ENCODE measurements at regions not wholly inside any gene's neighbourhood (a gene's known extent, or its start where the extent isn't known, plus 50 kb on each side); places are given as distances from the start of the nearest gene placed in this dataset.

DNA sequence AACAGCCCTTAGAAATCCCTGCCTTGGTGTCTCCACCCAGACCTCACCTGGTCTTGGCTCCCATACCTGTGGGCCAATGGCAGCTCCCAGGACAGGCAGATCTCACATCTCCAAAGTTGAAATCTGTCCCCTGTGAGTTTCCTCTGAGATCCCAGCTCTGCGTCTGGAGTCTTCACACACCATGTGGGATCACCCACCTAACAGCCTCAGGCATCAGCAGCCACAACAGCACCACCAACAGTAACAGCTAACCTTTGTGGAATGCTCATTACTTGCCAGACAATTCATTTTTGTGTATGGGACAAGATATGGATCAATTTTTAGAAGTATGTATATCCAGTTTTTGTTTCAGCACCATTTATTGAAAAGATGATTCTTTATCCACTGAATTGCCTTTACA, 523.2 kb downstream of the MATN1 start:
- H3K27ac ChIP-seq (ENCODE audit: low read length), result no peak overlapping the region
- H3K36me3 ChIP-seq (ENCODE audit: control insufficient read depth in 2 of 2, insufficient read depth in 2 of 2, low read length in 2 of 2), result no peaks in the 10 kb centered on the region
- H3K9me3 ChIP-seq (ENCODE audit: control insufficient read depth in 2 of 2, low read length in 2 of 2), result no peaks in the 10 kb centered on the region
- H3K27me3 ChIP-seq (ENCODE audit: control insufficient read depth in 1 of 2, insufficient read depth in 2 of 2, low read length in 2 of 2), result peaks cover 4 to 5% of the 10 kb centered on the region in 2 donors
- H3K9ac ChIP-seq (ENCODE audit: low read length in 2 of 2), result no peak overlapping the region
- peaks cover 8% of the 10 kb centered on the region for H3K4me1 ChIP-seq (ENCODE audit: control insufficient read depth, insufficient read depth, low read length)
- no peak overlapping the region for H3K4me3 ChIP-seq (ENCODE audit: low read length in 2 of 2)

DNA sequence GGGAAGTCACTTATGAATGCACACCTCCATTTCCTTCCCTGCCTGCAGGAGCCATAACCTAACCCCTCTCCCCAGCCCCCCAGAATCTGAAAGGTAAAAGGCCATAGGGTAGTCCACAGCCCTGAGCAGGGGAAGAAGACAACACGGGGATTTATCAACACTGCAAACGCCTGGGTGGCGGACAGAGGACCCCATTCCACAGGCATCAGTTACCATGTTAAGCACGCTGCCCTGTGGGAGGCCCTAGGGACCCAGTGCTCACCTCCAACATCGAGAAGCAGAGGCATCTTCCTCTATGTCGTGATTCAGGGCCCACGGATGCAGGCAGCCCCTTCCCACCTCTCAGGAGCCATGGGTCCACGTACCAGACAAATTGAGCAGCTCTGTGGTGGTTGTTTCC, 523.8 kb downstream of the MATN1 start:
- Histone ChIP-seq H3K9ac (ENCODE audit: low read length in 2 of 2) (no peak overlapping the region), H3K9me3 (ENCODE audit: control insufficient read depth in 2 of 2, low read length in 2 of 2) (no peaks in the 10 kb centered on the region), H3K36me3 (ENCODE audit: control insufficient read depth in 2 of 2, insufficient read depth in 2 of 2, low read length in 2 of 2) (no peaks in the 10 kb centered on the region), H3K27ac (ENCODE audit: low read length) (no peak overlapping the region), H3K4me3 (ENCODE audit: low read length in 2 of 2) (no peak overlapping the region), H3K4me1 (ENCODE audit: control insufficient read depth, insufficient read depth, low read length) (peaks cover 11% of the 10 kb centered on the region), H3K27me3 (ENCODE audit: control insufficient read depth in 1 of 2, insufficient read depth in 2 of 2, low read length in 2 of 2) (peaks cover 4 to 5% of the 10 kb centered on the region in 2 donors)

DNA sequence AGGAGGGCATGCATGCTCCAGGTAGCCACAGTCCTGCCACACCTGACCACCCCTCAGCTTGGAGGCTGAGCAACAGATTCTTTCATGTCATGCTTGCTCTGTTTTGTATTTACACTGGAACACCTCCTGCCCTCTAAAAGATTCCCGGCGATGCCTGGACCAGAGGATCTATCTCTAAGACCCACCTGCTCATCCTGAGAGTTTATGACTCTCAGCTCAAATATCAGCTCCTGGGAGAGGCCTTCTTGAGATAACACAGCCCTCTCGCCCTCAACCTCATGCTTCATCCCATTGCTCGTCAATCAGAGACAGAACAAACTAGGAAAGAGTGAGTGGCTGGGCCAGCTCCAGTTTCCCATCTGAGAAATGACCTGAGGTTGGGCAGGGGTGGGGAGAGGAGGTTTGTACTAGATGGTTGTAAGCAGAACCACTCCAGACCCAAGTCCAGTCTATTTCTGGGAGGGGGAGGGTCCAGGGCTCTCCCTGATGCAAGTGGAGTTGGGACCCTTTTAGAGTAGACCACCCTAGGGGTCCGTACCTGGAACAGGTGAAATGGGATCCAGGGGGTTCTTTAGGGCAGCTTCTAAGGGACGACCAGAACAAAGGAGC, 524.5 kb downstream of the MATN1 start:
- Histone ChIP-seq H3K36me3 (ENCODE audit: control insufficient read depth in 2 of 2, insufficient read depth in 2 of 2, low read length in 2 of 2) (no peaks in the 10 kb centered on the region), H3K4me1 (ENCODE audit: control insufficient read depth, insufficient read depth, low read length) (peaks cover 11% of the 10 kb centered on the region), H3K27ac (ENCODE audit: low read length) (no peak overlapping the region), H3K27me3 (ENCODE audit: control insufficient read depth in 1 of 2, insufficient read depth in 2 of 2, low read length in 2 of 2) (peaks cover 4 to 5% of the 10 kb centered on the region in 2 donors), H3K4me3 (ENCODE audit: low read length in 2 of 2) (no peak overlapping the region), H3K9me3 (ENCODE audit: control insufficient read depth in 2 of 2, low read length in 2 of 2) (no peaks in the 10 kb centered on the region), H3K9ac (ENCODE audit: low read length in 2 of 2) (no peak overlapping the region)

DNA sequence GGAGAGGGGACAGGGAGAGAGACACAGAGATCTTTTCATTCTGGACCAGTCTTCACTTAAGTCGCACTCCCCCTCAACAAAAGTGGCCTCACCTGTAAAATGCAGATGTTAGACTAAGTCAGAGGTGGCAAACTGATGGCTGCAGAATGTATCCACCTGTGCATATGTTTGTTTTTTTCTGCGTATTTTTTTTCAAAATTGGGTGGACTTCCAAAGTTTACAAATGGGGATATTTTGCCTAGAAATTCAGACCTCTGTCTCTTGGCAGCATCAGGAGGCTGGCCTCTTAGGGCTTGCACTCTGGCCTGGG, 525.0 kb downstream of the MATN1 start:
- H3K9ac ChIP-seq (ENCODE audit: low read length in 2 of 2), result no peak overlapping the region
- H3K9me3 ChIP-seq (ENCODE audit: control insufficient read depth in 2 of 2, low read length in 2 of 2), result no peaks in the 10 kb centered on the region
- no peak overlapping the region for H3K4me3 ChIP-seq (ENCODE audit: low read length in 2 of 2)
- no peaks in the 10 kb centered on the region for H3K36me3 ChIP-seq (ENCODE audit: control insufficient read depth in 2 of 2, insufficient read depth in 2 of 2, low read length in 2 of 2)
- H3K27ac ChIP-seq (ENCODE audit: low read length), result no peak overlapping the region
- peaks cover 11% of the 10 kb centered on the region for H3K4me1 ChIP-seq (ENCODE audit: control insufficient read depth, insufficient read depth, low read length)
- H3K27me3 ChIP-seq (ENCODE audit: control insufficient read depth in 1 of 2, insufficient read depth in 2 of 2, low read length in 2 of 2), result peaks cover 4 to 5% of the 10 kb centered on the region in 2 donors

DNA sequence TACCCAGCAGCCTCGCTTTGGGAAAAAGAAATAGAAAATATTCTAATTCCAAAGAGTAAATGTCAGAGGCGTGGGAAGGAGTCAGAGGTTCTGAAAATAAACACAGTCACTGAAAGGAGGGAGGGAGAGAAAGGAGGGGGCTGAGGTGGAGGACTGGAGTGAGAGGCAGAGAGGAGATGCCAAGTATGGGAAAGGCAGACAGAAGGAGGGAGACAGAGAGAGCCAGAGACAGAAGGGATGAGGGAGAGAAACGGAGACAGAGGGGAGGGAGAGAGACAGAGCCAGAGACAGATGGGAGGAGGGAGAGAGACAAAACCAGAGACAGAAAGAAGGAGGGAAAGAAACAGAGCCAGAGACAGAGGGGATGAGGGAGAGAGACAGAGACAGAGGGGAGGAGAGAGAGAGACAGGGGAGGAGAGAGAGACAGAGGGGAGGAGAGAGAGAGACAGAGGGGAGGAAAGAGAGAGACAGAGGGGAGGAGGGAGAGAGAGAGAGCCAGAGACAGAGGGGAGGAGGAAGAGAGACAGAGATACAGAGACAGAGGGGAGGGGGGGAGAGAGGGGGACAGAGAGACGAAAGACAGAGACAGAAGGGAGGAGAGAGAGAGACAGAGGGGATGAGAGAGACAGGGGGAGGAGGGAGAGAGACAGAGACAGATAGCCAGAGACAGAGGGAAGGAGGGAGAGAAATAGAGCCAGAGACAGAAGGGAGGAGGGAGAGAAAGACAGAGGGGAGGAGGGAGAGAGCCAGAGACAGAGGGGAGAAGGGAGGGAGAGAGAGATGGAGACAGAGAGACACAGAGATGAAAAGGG, 525.5 kb downstream of the MATN1 start:
- peaks cover 5 to 7% of the 10 kb centered on the region in 2 donors for H3K27me3 ChIP-seq (ENCODE audit: control insufficient read depth in 1 of 2, insufficient read depth in 2 of 2, low read length in 2 of 2)
- peaks cover 11% of the 10 kb centered on the region for H3K4me1 ChIP-seq (ENCODE audit: control insufficient read depth, insufficient read depth, low read length)
- H3K27ac ChIP-seq (ENCODE audit: low read length), result no peak overlapping the region
- no peaks in the 10 kb centered on the region for H3K9me3 ChIP-seq (ENCODE audit: control insufficient read depth in 2 of 2, low read length in 2 of 2)
- no peak overlapping the region for H3K9ac ChIP-seq (ENCODE audit: low read length in 2 of 2)
- no peaks in the 10 kb centered on the region for H3K36me3 ChIP-seq (ENCODE audit: control insufficient read depth in 2 of 2, insufficient read depth in 2 of 2, low read length in 2 of 2)
- H3K4me3 ChIP-seq (ENCODE audit: low read length in 2 of 2), result no peak overlapping the region

DNA sequence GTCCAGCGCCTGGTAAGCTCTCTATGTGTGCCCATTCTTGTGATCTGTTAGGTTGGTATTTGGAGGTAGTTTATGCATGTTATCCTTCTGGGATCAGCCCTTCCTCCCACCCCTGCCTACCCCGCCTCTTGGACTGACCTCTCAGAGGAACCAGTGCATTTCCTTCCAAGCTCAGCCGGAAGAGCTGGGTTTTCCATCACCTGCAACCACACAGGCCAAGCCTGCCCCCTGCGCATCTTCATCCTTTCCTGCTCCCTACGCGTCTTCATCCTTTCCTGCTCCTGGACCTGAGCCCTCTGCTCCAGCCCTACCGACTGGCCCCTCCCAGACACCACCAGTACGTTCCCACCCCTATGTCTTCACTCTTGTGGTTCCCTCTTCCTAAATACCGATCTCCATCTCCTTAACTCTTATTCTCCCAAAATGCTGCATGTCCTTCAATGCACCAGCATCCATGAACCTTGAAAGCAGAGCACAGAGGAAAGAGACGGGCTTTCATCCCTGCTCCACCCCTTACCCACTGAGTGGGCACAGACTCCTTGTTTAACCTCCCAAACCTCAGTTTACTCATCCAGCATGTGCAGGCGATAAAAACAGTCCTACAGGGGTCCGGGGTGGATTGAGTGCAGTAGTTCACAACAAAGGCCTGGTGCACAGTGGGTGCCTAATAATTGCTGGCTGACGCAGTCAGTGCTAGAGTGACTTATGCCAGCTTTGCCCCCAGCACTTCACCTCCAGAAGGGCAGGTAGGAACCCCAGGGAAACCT, 526.3 kb downstream of the MATN1 start:
- H3K27me3 ChIP-seq (ENCODE audit: control insufficient read depth in 1 of 2, insufficient read depth in 2 of 2, low read length in 2 of 2), result peaks cover 5 to 7% of the 10 kb centered on the region in 2 donors
- no peak overlapping the region for H3K4me3 ChIP-seq (ENCODE audit: low read length in 2 of 2)
- H3K4me1 ChIP-seq (ENCODE audit: control insufficient read depth, insufficient read depth, low read length), result peaks cover 11% of the 10 kb centered on the region
- no peaks in the 10 kb centered on the region for H3K9me3 ChIP-seq (ENCODE audit: control insufficient read depth in 2 of 2, low read length in 2 of 2)
- no peaks in the 10 kb centered on the region for H3K36me3 ChIP-seq (ENCODE audit: control insufficient read depth in 2 of 2, insufficient read depth in 2 of 2, low read length in 2 of 2)
- peak overlapping the region in 1 of 2 donors; percentile 36 for H3K9ac ChIP-seq (ENCODE audit: low read length in 2 of 2)
- no peak overlapping the region for H3K27ac ChIP-seq (ENCODE audit: low read length)

DNA sequence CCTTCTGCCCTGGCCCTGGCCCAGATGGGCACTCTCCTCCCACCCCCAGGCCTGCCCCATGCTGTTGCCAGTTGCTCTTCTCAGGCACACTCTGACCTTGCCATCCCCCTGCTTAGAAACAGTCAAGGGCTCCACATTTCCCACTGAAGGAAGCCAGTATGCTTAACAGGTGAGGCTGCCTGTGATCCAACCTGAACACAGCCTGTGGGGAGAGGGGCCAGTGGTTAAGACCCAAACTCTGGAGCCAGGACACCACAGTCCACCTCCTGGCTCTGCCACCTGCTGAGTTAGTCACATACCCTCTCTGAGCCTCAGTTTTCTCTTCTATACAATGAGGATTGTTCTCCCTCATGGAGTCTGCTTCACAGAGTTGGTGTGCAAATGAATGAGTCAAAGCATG, 526.9 kb downstream of the MATN1 start:
- peaks cover 11% of the 10 kb centered on the region for H3K4me1 ChIP-seq (ENCODE audit: control insufficient read depth, insufficient read depth, low read length)
- peaks cover 5 to 7% of the 10 kb centered on the region in 2 donors for H3K27me3 ChIP-seq (ENCODE audit: control insufficient read depth in 1 of 2, insufficient read depth in 2 of 2, low read length in 2 of 2)
- no peak overlapping the region for H3K27ac ChIP-seq (ENCODE audit: low read length)
- no peak overlapping the region for H3K9ac ChIP-seq (ENCODE audit: low read length in 2 of 2)
- no peaks in the 10 kb centered on the region for H3K36me3 ChIP-seq (ENCODE audit: control insufficient read depth in 2 of 2, insufficient read depth in 2 of 2, low read length in 2 of 2)
- no peak overlapping the region for H3K4me3 ChIP-seq (ENCODE audit: low read length in 2 of 2)
- H3K9me3 ChIP-seq (ENCODE audit: control insufficient read depth in 2 of 2, low read length in 2 of 2), result no peaks in the 10 kb centered on the region

DNA sequence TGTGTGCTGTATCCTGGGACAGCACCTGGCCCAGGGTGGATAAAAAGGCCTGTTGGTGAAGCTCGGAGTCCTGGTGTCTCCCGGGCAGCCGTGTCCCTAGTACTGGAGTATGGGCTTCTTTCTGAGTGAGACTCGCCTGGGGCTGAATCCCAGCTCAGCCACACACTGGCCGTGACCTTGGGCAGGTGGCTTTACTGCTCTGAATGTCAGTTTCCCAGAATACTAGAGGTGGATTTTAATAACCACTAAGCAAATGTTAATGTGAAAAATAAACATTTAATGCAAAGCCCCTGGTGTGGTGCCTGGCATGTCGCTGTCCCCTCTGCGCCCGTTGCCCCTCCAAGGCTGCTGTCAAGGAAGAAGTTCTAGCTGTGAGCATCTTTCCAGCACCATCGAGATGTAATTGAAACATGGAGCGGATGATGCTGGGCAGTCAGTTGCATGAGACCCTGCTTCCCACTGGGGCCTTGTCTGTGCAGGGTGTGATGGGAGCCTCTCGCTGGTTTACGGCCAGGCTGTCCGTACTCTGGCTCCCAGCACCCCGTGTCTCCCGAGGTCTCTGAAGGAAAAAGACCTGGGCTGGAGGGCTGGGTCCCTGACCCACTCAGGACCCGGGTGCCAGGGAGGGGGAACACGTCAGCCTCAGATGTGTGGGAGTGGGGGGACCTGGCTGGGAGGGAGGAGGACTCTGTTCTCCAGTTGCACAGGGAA, 527.8 kb downstream of the MATN1 start:
- Histone ChIP-seq H3K4me1 (ENCODE audit: control insufficient read depth, insufficient read depth, low read length) (peaks cover 11% of the 10 kb centered on the region), H3K27me3 (ENCODE audit: control insufficient read depth in 1 of 2, insufficient read depth in 2 of 2, low read length in 2 of 2) (peaks cover 5 to 7% of the 10 kb centered on the region in 2 donors), H3K36me3 (ENCODE audit: control insufficient read depth in 2 of 2, insufficient read depth in 2 of 2, low read length in 2 of 2) (no peaks in the 10 kb centered on the region), H3K9ac (ENCODE audit: low read length in 2 of 2) (no peak overlapping the region), H3K9me3 (ENCODE audit: control insufficient read depth in 2 of 2, low read length in 2 of 2) (no peaks in the 10 kb centered on the region), H3K27ac (ENCODE audit: low read length) (no peak overlapping the region), H3K4me3 (ENCODE audit: low read length in 2 of 2) (no peak overlapping the region)

DNA sequence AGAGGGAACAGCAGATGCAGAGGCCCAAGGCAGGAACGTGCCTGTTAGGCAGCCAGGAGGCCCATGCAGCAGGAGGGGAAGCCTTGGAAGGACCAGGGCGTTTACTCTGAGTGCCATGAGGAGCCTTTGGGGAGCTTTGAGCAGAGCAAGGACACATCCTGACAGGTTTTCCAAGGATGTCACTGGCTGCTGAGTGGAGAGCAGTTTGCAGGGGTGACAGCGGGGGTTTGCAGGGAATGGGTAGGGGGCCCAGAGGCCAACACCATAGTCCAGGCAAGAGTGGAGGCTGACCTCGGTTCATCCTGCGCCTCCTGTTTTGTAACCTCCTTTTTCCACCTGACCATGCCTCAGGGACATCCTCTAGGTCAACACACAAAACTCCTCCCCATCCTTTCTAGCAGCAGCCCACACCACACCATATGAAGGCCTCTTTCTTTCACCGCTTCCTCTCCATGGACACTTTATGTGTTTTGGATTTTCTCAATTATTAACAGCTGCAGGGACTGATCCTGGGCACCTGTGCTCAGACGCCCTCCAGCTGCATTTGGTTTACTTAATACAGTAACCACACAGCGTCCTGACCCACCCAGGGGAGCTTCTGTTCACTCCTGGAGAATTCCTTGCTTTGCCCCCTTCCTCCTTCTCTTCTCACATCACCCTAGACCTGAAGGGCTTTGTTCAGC, 528.5 kb downstream of the MATN1 start:
- Histone ChIP-seq H3K27me3 (ENCODE audit: control insufficient read depth in 1 of 2, insufficient read depth in 2 of 2, low read length in 2 of 2) (peaks cover 7% of the 10 kb centered on the region in 2 donors), H3K4me1 (ENCODE audit: control insufficient read depth, insufficient read depth, low read length) (peaks cover 11% of the 10 kb centered on the region), H3K36me3 (ENCODE audit: control insufficient read depth in 2 of 2, insufficient read depth in 2 of 2, low read length in 2 of 2) (no peaks in the 10 kb centered on the region), H3K9me3 (ENCODE audit: control insufficient read depth in 2 of 2, low read length in 2 of 2) (no peaks in the 10 kb centered on the region), H3K27ac (ENCODE audit: low read length) (no peak overlapping the region), H3K9ac (ENCODE audit: low read length in 2 of 2) (no peak overlapping the region), H3K4me3 (ENCODE audit: low read length in 2 of 2) (no peak overlapping the region)

DNA sequence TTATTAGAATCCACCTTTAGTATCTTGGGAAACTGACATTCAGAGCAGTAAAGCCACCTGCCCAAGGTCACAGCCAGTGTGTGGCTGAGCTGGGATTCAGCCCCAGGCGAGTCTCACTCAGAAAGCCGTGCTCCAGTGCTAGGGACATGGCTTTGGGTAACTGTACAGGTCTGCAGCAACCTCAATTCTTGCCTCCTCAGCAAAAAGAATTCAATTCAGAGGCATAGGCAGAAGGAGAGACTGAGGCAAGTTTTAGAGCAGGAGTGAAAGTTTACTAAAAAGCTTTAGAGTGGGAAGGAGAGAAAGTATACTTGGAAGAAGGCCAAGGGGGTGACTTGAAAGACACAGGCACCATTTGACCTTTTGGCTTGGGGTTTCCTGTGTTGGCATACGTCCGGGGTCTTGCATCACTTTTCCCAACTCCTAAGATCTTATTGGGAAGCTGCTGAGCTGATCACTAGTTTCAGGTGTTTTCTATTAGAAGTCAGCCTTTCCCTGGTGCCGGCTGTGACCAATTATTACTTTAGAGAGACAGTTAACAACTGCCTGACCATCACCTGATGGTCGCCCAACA, 529.3 kb downstream of the MATN1 start:
- no peak overlapping the region for H3K4me3 ChIP-seq (ENCODE audit: low read length in 2 of 2)
- H3K27ac ChIP-seq (ENCODE audit: low read length), result no peak overlapping the region
- H3K27me3 ChIP-seq (ENCODE audit: control insufficient read depth in 1 of 2, insufficient read depth in 2 of 2, low read length in 2 of 2), result peaks cover 5 to 10% of the 10 kb centered on the region in 2 donors
- H3K9me3 ChIP-seq (ENCODE audit: control insufficient read depth in 2 of 2, low read length in 2 of 2), result no peaks in the 10 kb centered on the region
- H3K9ac ChIP-seq (ENCODE audit: low read length in 2 of 2), result no peak overlapping the region
- no peaks in the 10 kb centered on the region for H3K36me3 ChIP-seq (ENCODE audit: control insufficient read depth in 2 of 2, insufficient read depth in 2 of 2, low read length in 2 of 2)
- H3K4me1 ChIP-seq (ENCODE audit: control insufficient read depth, insufficient read depth, low read length), result peaks cover 11% of the 10 kb centered on the region
